ENCODE measurements at regions not wholly inside any gene's neighbourhood (a gene's known extent, or its start where the extent isn't known, plus 50 kb on each side); places are given as distances from the start of the nearest gene placed in this dataset.
"Not testable (repeated sequence)": the region's sequence is repeated elsewhere in the genome, so short reads cannot be mapped to it uniquely, and the experiment has no call there.

GRCh38 chr6:74467533-74468215, 738.2 kb downstream of the COL12A1 start:
- no peak for DNase-seq

GRCh38 chr6:74466572-74466971, 739.3 kb downstream of the COL12A1 start:
- no peak for DNase-seq

DNA sequence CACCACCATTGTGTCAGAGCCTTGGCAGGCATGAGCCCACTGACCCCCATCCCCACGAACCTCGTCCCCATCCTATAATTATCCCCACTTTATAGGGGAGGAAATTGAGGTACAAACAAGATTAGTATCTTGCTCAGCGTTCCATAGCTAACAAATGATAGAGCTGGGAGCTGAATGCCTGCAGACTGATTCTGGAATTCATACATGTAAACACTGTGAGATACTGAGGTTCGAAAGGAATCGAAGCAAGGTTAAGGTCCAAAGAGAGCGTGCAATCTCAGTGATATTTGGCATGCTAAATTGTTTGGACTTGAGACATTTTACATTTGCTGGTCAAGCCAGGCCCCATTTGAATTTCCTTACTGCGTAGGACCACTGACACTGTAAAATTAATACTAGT, 746.6 kb downstream of the COL12A1 start:
- DNase-seq: no peak

GRCh38 chr6:74458536-74458935, 747.3 kb downstream of the COL12A1 start:
- DNase-seq: no peak

DNA sequence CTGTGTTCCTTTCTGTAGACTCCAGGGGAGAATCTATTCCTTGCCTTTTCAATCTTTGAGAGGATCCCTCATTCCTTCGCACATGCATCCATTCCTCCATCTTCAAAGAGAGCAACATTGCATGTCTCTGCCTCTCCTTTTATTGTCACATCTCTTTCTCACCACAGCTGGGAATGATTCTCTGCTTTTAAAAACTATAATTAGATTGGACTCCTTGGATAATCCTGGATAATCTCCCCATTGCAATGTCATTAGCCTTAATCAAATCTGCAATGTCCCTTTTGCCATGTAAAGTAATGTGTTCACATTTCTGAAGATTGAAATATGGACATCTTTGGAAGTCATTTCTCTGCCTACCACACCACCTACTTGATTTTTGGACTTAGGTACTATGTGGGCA, 750.1 kb downstream of the COL12A1 start:
- no peak for DNase-seq

DNA sequence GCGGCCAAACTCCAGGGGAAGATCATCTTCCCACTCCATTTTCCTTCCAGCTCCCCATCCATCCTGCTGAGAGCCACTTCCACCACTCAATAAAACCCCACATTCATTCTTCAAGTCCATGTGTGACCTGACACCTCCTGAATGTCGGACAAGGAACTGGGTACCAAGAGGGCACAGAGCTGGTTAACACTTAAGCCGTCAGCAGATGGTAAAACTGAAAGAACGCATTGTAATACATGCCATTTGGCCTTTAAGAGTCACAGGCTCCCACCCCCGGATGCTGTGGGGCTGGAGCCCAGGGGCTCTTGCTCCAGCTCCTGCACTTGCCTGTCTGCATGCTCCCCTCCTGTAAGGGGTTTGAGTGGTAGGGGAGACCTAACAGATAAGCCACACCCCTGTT, 753.9 kb downstream of the COL12A1 start:
- DNase-seq: no peak

- no peak for DNase-seq
These were observed 752.8 kb downstream of the CD109 start for GRCh38 chr6:74448850-74449249.

DNA sequence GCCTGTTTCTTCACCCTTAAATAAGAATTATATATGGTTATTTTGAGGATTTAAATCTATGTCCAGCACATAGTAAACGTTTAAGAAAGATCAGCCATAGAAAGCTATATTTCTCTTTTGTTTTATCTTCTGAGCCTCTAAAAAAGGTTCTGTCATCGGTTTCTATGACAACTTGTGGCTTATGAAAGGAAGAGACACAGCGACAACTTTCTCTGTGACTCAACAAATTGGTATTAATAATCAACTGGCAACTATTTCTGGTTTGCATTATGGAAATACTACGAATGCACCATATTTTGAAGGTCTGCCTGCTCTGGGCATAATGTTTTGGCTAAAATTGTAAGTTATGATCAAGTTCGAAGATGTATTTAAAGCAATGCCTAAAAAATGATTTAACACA, 751.0 kb downstream of the CD109 start:
- no peak for DNase-seq

DNA sequence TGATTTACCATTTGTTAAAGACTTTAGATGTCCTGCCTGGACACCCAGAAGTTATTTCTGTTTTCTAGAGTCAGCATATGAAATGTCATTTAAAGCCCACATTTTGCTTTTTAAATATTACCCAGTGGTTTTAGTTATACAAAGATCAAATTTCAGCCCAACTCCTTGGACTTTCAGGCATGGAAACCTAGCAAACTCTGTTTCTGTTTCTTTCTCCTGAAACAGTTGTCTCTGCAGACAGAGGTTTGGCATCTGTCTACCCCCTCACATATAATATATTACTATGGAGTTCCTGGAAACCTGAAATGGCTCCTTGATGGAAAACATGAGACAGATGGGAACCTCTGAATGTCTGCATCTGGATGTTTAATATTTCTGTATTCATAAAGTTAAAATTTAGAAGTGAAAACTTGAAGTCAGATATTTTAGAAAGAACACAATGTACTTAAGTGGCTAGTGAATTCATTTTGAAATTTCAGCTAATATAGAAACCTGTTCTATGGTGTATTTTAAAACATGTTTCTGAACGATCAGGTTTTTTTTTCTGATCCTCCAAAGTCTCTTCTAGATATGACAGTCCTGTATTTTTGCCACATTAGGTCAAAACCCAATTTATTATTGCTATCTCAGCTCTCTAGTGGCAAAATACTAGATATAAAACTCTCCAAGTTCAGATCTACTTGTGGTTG, 743.3 kb downstream of the CD109 start:
- no peak for DNase-seq

DNA sequence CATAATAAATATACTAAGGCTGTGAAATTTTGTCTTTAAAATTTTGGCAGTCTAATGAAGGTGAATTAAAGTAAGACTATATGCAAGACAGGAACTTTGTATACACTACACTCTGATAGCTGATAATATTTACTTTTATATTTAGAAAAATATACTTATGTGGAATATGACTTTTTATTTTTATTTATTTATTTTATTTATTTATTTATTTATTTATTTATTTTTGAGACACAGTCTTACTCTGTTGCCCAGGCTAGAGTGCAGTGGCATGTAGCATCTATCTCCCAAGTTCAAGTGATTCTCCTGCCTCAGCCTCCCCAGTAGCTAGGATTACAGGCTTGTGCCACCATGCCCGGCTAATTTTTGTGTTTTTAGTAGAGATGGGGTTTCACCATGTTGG, 742.4 kb downstream of the CD109 start:
- not testable (repeated sequence) for DNase-seq

DNA sequence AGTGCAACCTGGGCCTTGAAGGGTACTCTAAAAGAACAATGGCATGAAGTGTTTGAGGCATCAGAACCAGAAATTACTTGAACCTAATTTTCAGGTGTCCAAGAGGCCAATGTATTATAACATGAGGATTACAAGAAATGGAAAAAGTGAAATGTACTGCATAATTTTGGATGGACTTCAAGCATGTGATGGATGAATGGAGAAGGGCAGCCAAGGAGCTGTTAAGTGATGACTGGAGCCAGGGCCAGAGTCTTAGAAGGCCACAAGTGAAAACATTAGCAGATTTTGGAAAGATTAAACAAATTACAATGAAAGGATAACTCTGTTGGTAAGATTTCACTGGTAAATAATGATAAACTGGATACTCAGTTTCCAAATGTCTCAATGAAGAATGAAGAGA, 738.2 kb downstream of the CD109 start:
- DNase-seq: no peak

DNA sequence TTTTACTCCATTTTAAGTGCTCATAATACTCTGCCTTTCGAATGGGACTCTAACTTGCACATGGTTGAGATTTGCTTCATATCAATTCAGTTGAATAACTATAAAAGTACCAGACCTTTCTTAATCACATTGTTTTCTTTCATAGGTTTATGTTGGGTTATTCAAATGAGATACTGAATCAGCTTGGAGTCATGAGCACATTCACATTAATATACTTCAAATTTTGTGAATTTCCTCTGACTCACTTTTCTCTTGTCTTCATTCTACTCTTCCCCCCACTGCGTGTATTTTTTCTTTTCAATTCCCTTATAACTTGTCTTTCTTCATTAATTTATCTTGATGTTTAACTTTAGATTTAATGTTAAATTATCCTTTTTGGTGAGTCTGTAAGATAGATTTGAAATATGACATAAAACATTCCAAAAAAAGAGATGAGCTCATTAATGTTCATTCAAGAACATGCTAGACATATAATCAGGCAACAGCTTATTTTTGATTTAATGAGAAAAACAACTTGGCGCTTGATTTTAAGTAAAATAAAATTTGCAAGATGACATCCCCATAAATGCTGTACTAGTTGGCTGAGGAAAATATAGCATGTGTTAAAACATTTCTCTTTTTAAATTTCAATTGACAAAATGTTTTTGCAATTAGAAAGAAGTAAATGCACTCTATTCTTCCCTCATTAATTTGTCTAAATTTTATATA, 736.0 kb downstream of the CD109 start:
- no peak for DNase-seq

DNA sequence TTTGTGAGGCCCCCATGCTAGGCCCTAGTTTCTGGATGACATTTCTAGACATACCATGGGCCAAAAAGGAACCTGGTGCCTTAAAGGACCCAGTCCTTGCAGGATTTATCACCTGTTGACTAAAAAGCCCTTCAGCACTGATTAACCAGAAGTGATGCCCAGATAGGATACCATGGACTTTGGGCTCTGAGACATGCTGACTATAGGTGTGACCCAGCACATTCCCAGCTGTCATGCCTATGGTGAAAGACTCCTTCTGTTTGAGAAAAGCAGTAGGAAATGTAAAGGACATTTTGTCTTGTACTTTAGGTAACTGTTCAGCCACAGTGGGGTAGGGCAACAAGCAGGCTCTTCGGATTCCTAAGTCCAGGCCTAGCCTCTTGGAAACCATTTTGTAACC, 724.2 kb downstream of the CD109 start:
- no peak for DNase-seq

DNA sequence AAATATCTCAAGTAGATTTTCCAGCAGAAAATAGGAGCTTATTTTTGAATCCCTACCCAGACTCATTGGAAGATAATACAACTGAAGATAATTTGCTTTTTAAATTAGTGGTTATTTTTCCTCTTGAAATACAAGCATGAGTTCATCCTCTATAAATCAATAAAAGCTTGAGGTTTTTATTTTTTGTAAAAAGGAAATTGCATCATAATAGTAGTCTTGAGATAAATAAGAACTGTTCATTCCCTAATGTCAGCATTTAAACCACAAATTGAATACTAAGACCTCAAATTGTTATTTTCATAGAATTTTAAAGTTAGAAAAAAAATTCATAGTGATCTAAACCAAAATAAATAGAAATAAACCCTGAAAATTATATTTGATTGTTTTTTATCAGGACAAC, 719.1 kb downstream of the CD109 start:
- DNase-seq: no peak

GRCh38 chr6:74410630-74411029, 714.6 kb downstream of the CD109 start:
- no peak for DNase-seq

DNA sequence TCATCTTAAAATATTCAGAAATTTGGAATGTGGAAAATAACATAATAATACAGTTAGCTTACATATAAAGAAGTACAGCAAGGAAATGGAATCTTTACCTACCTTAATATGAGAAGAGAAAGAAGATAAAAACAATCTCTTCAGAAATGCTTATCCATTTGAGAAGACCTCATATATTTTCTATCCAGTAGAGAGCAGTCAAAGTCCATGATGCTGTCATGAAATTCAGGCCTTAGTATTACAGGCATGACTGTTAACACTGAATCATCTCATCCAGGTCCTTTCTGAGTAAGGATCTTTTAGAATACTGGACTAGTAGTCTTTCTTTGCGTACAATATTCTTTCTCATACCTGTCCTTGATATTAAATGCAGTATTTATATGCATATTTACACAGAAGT, 713.4 kb downstream of the CD109 start:
- DNase-seq: no peak

GRCh38 chr6:74408844-74409243, 712.8 kb downstream of the CD109 start:
- DNase-seq: no peak

- DNase-seq: no peak
These were observed 708.4 kb downstream of the CD109 start for GRCh38 chr6:74404366-74404765.

GRCh38 chr6:74402781-74403180, 706.8 kb downstream of the CD109 start:
- DNase-seq: no peak

DNA sequence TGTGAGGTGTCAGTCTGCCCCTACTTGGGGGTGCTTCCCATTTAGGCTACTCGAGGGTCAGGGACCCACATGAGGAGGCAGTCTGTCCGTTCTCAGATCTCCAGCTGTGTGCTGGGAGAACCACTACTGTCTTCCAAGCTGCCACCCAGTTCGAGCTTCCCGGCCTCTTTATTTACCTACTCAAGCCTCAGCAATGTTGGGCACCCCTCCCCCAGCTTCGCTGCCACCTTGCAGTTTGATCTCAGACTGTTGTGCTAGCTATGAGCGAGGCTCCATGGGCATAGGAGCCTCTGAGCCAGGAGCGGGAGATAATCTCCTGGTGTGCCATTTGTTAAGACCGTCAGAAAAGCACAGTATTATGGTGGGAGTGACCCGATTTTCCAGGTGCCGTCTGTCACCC, 682.4 kb downstream of the CD109 start:
- not testable (repeated sequence) for DNase-seq

- DNase-seq: no peak
These were observed 673.6 kb downstream of the CD109 start for GRCh38 chr6:74369556-74369993.

DNA sequence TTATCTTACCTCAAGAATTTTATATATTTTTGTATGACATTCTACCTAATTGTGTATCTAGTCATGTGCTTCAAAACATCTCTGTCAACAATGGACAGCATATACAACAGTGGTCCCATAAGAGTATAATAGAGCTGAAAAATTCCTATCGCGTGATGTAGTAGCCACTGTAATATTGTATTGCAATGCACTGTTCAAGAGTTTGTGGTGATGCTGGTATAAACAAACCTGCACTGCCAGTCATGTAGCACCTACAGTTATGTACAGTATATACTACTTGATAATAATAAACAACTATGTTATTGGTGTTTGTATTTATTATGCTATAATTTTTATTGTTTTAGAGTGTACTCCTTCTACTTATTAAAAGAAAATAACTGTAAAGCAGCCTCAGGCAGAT, 672.7 kb downstream of the CD109 start:
- DNase-seq: no peak

- no peak for DNase-seq
These were observed 670.6 kb downstream of the CD109 start for GRCh38 chr6:74366634-74367033.

DNA sequence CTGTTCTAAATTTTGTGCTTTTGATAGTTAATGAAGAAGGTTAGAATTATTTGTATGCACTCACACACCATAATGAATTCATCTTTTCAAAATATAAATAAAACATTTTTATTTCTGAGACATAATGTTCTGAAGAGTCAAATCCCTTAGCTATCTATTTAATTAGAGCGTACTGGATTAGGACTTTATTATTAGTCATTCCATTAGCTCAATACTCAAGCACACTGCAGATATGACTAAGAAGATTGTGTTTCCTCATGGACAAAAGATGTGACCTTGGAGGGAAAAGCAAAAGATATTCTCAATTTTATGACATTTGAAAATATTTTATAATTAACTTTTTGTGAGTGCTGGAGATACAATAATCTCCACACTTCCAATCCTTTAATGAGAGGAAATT, 666.4 kb downstream of the CD109 start:
- DNase-seq: no peak
